K562 (cell line): ENCODE measurements at regions not wholly inside any gene's neighbourhood (a gene's known extent, or its start where the extent isn't known, plus 50 kb on each side); places are given as distances from the start of the nearest gene placed in this dataset.
A peak's percentile ranks its signal among the peaks of the same experiment; 100 is the strongest.

Experiments
- CTCF ChIP-seq, 3 experiments: IDR thresholded peaks in 2 of 3; conservative IDR thresholded peaks in 1 of 3; 2 replicates each; pipeline ENCODE4 v1.5.1; 2011 to 2012; ENCODE audit warnings: low read length in 3 of 3, mild to moderate bottlenecking in 3 of 3, control low read depth in 2 of 3, improper control_type of control experiment in 1 of 3, inconsistent platforms in 1 of 3, low read depth in 1 of 3, mixed read lengths in 1 of 3, moderate library complexity in 1 of 3; ENCODE audit not compliant: insufficient read depth in 2 of 3
- GABPB1 ChIP-seq: sonication (generic); formaldehyde crosslinking; IDR thresholded peaks from 2 replicates; pipeline ENCODE4 v1.8.0; 2022; ENCODE audit warnings: mild to moderate bottlenecking, missing genetic modification reagents
- NFE2 ChIP-seq: IDR thresholded peaks from 2 replicates; pipeline ENCODE4 v1.6.1; 2014; ENCODE audit warnings: antibody characterized with exemption, low read depth
- OTX1 ChIP-seq: fragments of 450-650 bp; formaldehyde crosslinking; IDR thresholded peaks from 2 replicates; pipeline ENCODE4 v1.4.0; 2022; ENCODE audit warnings: mild to moderate bottlenecking
- RREB1 ChIP-seq: fragments of 250-450 bp; sonication (Bioruptor Pico); IDR thresholded peaks from 2 replicates; pipeline ENCODE4 v1.4.0; 2020

- no peak for TF ChIP-seq RREB1 (CRISPR knock-in tag)
- no peak for TF ChIP-seq GABPB1 (CRISPR knock-in tag)
- TF ChIP-seq NFE2, result 0 out of 2 replicates have a peak, but pooled peaks have one; percentile 9
- no peak for TF ChIP-seq OTX1 (CRISPR knock-in tag)
- TF ChIP-seq CTCF (IDR thresholded peaks at IDR 0.05 in 2 of 3, conservative IDR thresholded peaks at IDR 0.05 in 1 of 3; ENCODE audit: insufficient read depth in 2 of 3, low read depth in 1 of 3, low read length in 3 of 3), result peak; percentile 42 to 64 (median 53)
These were observed 795.0 kb downstream of the EFNA5 start (continued) for GRCh38 chr5:106875591-106876297.
